GM18951 (cell line): ENCODE measurements at regions not wholly inside any gene's neighbourhood (a gene's known extent, or its start where the extent isn't known, plus 50 kb on each side); places are given as distances from the start of the nearest gene placed in this dataset.

Source experiments
- POLR2A ChIP-seq: IDR thresholded peaks from 4 replicates; pipeline ENCODE4 v1.6.1; 2011; ENCODE audit warnings: mild to moderate bottlenecking; ENCODE audit not compliant: insufficient read length, insufficient read depth; ENCODE audit errors: extremely low read depth
- in situ Hi-C: fragments of 300-500 bp; cut with MboI; formaldehyde crosslinking; loops from one replicate; pipeline ENCODE4 v1.12.0; 2022; ENCODE audit warnings: low sequenced_read_pairs, mixed read lengths, inconsistent platforms; ENCODE audit not compliant: unreplicated experiment

DNA sequence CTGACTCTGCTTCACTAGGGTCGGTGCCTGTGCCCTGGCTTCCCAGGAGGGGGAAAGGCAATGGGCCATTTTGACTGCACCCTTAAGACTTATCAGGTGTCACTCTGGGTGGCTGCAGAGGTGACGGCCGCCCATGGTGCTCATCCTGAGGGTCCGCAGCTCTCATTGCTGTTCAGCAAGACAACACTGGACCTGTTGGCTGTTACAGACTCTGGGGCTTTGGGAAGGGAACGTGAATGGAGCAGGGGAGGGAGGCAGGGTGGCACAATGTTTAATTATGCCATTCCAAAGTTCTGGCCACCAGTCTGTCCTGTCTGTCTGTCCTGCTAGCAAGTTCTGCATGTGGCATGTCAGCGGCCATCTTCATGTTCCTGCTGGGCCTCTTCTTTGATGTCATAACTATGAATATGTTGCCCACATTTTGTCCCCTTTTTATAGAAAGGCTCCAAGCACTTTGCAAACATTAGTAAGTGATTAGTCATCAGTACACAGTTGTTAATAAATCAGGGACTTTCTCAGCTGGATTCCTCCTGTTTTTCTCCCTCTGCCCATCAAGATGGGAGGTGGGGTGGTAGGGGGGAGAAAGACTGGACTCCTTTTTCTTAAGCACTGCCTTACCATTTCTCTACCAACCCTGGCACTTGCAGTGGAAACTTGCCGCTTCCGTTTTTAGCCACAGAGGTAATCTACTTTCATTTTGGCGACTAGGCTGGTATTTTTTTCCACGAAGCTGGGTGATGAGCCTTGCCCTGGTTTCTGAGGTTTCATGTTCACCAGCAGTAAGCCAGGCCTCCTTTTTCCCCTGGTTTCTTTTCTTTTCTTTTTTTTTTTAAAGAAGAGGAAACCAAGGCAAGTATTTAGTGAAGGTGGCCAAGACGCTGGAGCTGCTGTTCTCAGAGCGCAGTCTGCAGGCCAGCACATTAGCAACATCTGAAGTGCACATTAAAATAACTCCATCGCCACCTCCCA lies 88.6 kb upstream of the TRIM2 start:
- in situ Hi-C loops, result no loop called here
- no peak for TF ChIP-seq POLR2A

DNA sequence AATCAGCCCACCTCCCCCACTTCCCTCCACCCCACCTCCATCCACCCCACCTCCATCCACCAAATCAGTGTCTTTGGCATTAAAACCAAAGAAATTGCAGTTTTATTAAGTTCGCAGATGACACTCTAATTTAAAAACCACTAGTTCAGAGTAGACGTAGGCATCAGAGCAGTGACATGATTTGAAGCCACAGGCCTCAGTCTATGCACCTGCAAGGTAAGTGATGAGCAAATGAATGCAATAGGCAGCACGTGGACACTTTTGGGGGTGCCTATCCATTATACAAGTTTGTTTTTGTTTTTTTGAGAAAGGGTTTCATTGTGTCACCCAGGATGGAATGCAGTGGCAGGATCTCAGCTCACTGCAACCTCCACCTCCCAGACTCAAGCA lies 88.0 kb upstream of the TRIM2 start:
- in situ Hi-C loops, result no loop called here
- TF ChIP-seq POLR2A, result no peak

GRCh38 chr4:153116801-153117200 lies 87.4 kb upstream of the TRIM2 start:
- no peak for TF ChIP-seq POLR2A
- in situ Hi-C loops, result no loop called here

- TF ChIP-seq POLR2A, result no peak
- in situ Hi-C loops, result no loop called here
Observed at GRCh38 chr4:153117554-153117953, 86.7 kb upstream of the TRIM2 start.

DNA sequence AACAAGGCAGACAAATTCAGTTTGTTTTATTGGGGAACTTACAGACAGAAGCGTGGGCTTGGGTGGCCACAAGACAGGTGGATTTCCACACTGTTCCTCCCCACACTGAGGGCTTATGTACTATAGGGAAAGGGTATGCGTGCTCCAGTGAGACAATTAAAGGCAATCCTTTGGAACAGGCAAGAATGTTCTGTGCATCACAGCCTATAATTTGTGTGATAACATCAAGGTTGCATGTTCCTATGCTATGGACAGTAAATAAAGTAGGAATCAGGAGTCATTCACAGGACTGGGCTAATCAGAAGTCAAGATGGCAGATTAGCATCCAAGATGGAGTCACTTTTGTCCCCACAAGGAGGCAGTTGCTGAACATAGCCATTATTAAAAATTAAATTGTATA lies 84.6 kb upstream of the TRIM2 start:
- TF ChIP-seq POLR2A, result no peak
- in situ Hi-C loops, result no loop called here

GRCh38 chr4:153120235-153120634 lies 84.0 kb upstream of the TRIM2 start:
- in situ Hi-C loops, result no loop called here
- no peak for TF ChIP-seq POLR2A

- TF ChIP-seq POLR2A, result no peak
- in situ Hi-C loops, result no loop called here
Observed at GRCh38 chr4:153122855-153123254, 81.4 kb upstream of the TRIM2 start.

GRCh38 chr4:153126137-153126536 lies 78.1 kb upstream of the TRIM2 start:
- in situ Hi-C loops, result loop anchor here (25.0 kb wide), 1 partner anchor 511 kb away; no protein-coding TSS in a partner anchor
- TF ChIP-seq POLR2A, result no peak

- no peak for TF ChIP-seq POLR2A
- in situ Hi-C loops, result loop anchor here (25.0 kb wide), 1 partner anchor 509 kb away; no protein-coding TSS in a partner anchor
Observed at GRCh38 chr4:153127760-153128494, 76.3 kb upstream of the TRIM2 start.

- in situ Hi-C loops, result loop anchor here (25.0 kb wide), 1 partner anchor 506 kb away; no protein-coding TSS in a partner anchor
- no peak for TF ChIP-seq POLR2A
Observed at GRCh38 chr4:153131596-153131995, 72.6 kb upstream of the TRIM2 start.

- in situ Hi-C loops, result loop anchor here (25.0 kb wide), 1 partner anchor 500 kb away; no protein-coding TSS in a partner anchor
- TF ChIP-seq POLR2A, result no peak
Observed at GRCh38 chr4:153137159-153137558, 67.1 kb upstream of the TRIM2 start.

DNA sequence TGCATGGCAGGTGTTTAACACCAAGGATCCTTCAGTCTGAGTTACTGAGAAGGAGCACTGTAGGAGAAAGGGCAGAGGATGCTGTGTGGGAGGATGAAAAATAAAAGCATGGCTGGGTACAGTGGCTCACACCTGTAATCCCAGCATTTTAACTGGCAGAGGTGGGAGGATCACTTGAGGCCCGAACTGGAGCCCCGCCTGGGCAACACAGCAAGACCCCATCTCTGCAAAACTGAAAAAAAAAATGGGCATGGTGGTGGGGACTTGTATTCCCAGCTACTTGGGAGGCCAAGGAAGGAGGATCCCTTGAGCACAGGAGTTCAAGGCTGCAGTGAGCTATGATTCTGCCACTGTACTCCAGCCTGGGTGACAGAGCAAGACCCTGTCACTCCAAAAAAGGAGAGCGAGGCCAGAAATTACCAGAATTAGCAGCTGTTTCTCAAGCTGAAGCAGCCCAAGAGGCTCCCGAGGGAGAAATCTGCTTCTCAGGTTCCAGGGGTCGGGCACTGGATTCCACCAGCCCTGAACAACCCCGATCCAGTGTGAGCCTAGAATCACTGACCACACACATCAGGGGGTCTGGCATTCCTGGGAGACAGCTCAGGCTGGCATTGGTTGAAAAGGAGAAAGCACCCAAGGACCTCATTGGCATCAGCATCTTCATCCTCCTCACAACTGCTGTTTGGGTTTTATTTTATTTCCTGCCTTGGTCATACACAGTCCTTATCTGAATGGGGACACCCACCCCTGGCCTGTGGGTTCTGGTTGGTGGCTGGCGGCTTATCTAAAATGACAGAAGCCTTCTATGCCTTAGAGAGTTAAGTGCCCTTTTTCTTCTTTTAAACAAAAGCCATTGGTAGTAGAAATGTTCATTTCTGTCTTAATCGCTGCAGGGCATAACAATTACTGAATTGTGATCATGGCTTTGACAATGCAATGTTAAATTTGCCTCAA lies 66.3 kb upstream of the TRIM2 start:
- no peak for TF ChIP-seq POLR2A
- in situ Hi-C loops, result loop anchor here (25.0 kb wide), 1 partner anchor 499 kb away; no protein-coding TSS in a partner anchor
